ENCODE measurements at regions not wholly inside any gene's neighbourhood (a gene's known extent, or its start where the extent isn't known, plus 50 kb on each side); places are given as distances from the start of the nearest gene placed in this dataset.

DNA sequence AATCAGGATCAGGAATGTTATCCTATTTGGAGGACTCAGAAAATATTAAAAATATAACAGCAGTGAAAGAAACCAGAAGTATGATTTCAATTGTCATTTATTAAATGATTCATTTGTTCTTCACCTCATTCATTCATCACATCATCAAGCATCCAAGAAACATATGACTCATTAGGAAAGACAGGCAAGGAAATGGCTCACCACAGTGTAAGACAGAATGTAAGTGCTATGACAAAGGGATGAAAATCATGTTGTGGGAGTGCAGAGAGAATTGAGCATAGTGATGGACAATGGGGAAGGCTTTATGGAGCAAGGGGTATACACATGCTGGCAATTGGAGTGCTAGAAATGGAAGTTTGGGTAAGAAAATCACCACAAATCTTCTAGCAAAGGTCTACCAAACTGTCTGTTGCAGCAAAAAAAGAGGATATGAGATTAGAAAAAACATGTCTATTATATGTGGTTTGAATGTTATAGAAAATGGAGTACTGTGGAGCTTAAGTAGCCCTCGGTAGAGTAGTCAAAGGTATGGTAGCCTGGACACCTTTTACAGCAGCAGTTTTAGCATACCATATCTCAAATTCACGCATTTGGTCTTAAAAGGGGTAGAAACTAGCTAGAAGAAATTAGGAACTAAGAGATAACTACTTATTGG is 111.1 kb upstream of the GPR149 start:
- TF ChIP-seq, protein P1, sequence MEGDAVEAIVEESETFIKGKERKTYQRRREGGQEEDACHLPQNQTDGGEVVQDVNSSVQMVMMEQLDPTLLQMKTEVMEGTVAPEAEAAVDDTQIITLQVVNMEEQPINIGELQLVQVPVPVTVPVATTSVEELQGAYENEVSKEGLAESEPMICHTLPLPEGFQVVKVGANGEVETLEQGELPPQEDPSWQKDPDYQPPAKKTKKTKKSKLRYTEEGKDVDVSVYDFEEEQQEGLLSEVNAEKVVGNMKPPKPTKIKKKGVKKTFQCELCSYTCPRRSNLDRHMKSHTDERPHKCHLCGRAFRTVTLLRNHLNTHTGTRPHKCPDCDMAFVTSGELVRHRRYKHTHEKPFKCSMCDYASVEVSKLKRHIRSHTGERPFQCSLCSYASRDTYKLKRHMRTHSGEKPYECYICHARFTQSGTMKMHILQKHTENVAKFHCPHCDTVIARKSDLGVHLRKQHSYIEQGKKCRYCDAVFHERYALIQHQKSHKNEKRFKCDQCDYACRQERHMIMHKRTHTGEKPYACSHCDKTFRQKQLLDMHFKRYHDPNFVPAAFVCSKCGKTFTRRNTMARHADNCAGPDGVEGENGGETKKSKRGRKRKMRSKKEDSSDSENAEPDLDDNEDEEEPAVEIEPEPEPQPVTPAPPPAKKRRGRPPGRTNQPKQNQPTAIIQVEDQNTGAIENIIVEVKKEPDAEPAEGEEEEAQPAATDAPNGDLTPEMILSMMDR (IDR thresholded peaks at IDR 0.05), result no peak
- no peak for TF ChIP-seq POLR2A (IDR thresholded peaks at IDR 0.05)

Data from thyroid gland (tissue), 4 donors.